ENCODE measurements at regions not wholly inside any gene's neighbourhood (a gene's known extent, or its start where the extent isn't known, plus 50 kb on each side); places are given as distances from the start of the nearest gene placed in this dataset.

- DNase-seq = no peak
- Histone ChIP-seq H3K9me3 (ENCODE audit: low read length) (peaks cover 38% of the 10 kb centered on the region), H3K4me1 (ENCODE audit: insufficient read depth, low read length) (no peaks in the 10 kb centered on the region), H3K79me2 (ENCODE audit: low read length) (no peaks in the 10 kb centered on the region), H3K9ac (ENCODE audit: low read length) (no peak overlapping the region), H3K27ac (ENCODE audit: low read length) (no peak overlapping the region), H4K20me1 (ENCODE audit: low read length) (no peaks in the 10 kb centered on the region), H3F3A (ENCODE audit: low read length, unreplicated experiment) (no peaks in the 10 kb centered on the region), H3K27me3 (ENCODE audit: low read length) (no peaks in the 10 kb centered on the region), H3K36me3 (ENCODE audit: low read depth, low read length) (0 out of 2 replicates have a peak, but pooled peaks cover 3% of the 10 kb centered on the region), H2AFZ (ENCODE audit: low read length) (no peak overlapping the region), H3K9me2 (replicated peaks; ENCODE audit: low read length) (no peaks in the 10 kb centered on the region), H3K4me2 (ENCODE audit: low read length) (no peak overlapping the region), H3K4me3 (ENCODE audit: low read length) (no peak overlapping the region)
- BruUV-seq (replicated peaks) = no TSS peak
- CTCF ChIA-PET = no interaction called here
- ATAC-seq = no peak
- POLR2A ChIA-PET (ENCODE audit: unreplicated experiment) = no interaction called here
- TF ChIP-seq EZH2 (IDR thresholded peaks at IDR 0.05; ENCODE audit: low read length, unreplicated experiment) (no peak), CTCF (conservative IDR thresholded peaks at IDR 0.05; ENCODE audit: low read depth, low read length) (no peak), EZH2phosphoT487 (IDR thresholded peaks at IDR 0.05; ENCODE audit: borderline replicate concordance, low read length) (no peak)
- intact Hi-C loops (cut with micrococcal nuclease) = no loop called here
Observed at GRCh38 chr10:52583336-52583735, 189.2 kb downstream of the MBL2 start.

DNA sequence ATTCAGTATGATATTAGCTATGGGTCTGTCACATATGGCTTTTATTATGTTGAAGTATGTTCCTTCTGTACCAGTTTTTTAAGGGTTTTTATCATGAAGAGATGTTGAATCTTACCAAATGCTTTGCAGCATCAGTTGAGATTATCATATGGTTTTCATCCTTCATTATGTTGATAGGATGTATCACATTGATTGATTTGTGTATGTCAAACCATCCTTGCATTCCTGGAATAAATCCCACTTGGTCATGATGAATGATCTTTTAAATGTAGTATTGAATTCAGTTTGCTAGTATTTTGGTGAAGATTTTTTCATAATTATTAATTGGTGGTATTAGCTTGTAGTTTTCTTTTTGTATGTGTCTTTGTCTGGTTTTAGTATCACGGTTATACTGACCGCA, 185.9 kb downstream of the MBL2 start:
- Histone ChIP-seq H3K9me2 (replicated peaks; ENCODE audit: low read length) (no peaks in the 10 kb centered on the region), H3K4me3 (ENCODE audit: low read length) (no peak overlapping the region), H3K4me1 (ENCODE audit: insufficient read depth, low read length) (no peaks in the 10 kb centered on the region), H3K9ac (ENCODE audit: low read length) (no peak overlapping the region), H3K9me3 (ENCODE audit: low read length) (peaks cover 32% of the 10 kb centered on the region), H2AFZ (ENCODE audit: low read length) (no peak overlapping the region), H3F3A (ENCODE audit: low read length, unreplicated experiment) (no peaks in the 10 kb centered on the region), H3K79me2 (ENCODE audit: low read length) (no peaks in the 10 kb centered on the region), H3K4me2 (ENCODE audit: low read length) (no peak overlapping the region), H4K20me1 (ENCODE audit: low read length) (no peaks in the 10 kb centered on the region), H3K36me3 (ENCODE audit: low read depth, low read length) (0 out of 2 replicates have a peak, but pooled peaks cover 3% of the 10 kb centered on the region), H3K27ac (ENCODE audit: low read length) (no peak overlapping the region), H3K27me3 (ENCODE audit: low read length) (no peaks in the 10 kb centered on the region)
- TF ChIP-seq EZH2phosphoT487 (IDR thresholded peaks at IDR 0.05; ENCODE audit: borderline replicate concordance, low read length) (no peak), CTCF (conservative IDR thresholded peaks at IDR 0.05; ENCODE audit: low read depth, low read length) (0 out of 2 replicates have a peak, but pooled peaks have one; percentile 7), EZH2 (IDR thresholded peaks at IDR 0.05; ENCODE audit: low read length, unreplicated experiment) (no peak)
- ATAC-seq = no peak
- ChIA-PET CTCF (no interaction called here), POLR2A (ENCODE audit: unreplicated experiment) (no interaction called here)
- intact Hi-C loops (cut with micrococcal nuclease) = no loop called here
- no peak for DNase-seq
- no TSS peak for BruUV-seq (replicated peaks)

DNA sequence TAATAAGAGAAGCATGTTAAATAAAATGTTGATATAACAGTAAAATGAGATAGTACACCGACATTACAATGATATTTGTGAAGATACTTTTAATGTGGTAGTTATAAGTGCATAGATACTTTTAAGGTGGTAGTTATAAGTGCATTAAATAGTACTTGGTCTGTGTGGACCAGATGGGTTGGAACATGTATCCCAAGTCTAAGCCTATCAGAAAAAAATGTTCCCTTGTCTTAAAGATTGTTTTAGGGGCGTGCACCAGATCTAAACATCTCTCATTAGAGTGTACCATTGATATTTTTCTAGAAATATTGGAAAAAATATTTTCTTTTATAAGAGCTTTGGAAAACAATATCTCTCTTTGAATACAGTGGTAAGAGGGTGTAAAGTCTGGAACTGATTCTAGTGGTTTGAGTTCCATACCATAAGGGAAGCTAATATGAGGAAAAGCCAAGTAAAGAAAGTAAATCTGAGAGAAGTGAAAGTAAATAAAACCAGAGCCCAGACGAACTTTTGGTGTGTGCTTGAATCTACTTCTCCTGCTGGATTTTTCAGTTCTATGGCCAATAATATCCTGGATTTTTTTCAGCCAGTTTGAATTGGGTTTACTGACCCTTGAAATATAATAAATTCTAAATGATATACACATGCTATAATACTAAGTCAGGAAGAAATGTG, 175.3 kb downstream of the MBL2 start:
- ATAC-seq (peak; percentile 42), DNase-seq (peak; percentile 52)
- Histone ChIP-seq H3K4me1 (ENCODE audit: insufficient read depth, low read length) (peaks cover 24% of the 10 kb centered on the region), H3K9me3 (ENCODE audit: low read length) (no peaks in the 10 kb centered on the region), H3K27ac (ENCODE audit: low read length) (no peak overlapping the region), H3K79me2 (ENCODE audit: low read length) (no peaks in the 10 kb centered on the region), H3K27me3 (ENCODE audit: low read length) (no peaks in the 10 kb centered on the region), H3K36me3 (ENCODE audit: low read depth, low read length) (no peaks in the 10 kb centered on the region), H4K20me1 (ENCODE audit: low read length) (no peaks in the 10 kb centered on the region), H2AFZ (ENCODE audit: low read length) (peak overlapping the region; percentile 79), H3F3A (ENCODE audit: low read length, unreplicated experiment) (peaks cover 4% of the 10 kb centered on the region), H3K9ac (ENCODE audit: low read length) (peak overlapping the region; percentile 40), H3K9me2 (replicated peaks; ENCODE audit: low read length) (no peaks in the 10 kb centered on the region), H3K4me3 (ENCODE audit: low read length) (peak overlapping the region; percentile 61), H3K4me2 (ENCODE audit: low read length) (peak overlapping the region; percentile 79)
- ChIA-PET POLR2A (ENCODE audit: unreplicated experiment) (no interaction called here), CTCF (interaction anchor here (0.6 kb wide), 1 partner anchor 46 kb away, joined by 8 read pairs; no protein-coding TSS in a partner anchor)
- no TSS peak for BruUV-seq (replicated peaks)
- TF ChIP-seq EZH2phosphoT487 (IDR thresholded peaks at IDR 0.05; ENCODE audit: borderline replicate concordance, low read length) (no peak), EZH2 (IDR thresholded peaks at IDR 0.05; ENCODE audit: low read length, unreplicated experiment) (no peak), CTCF (conservative IDR thresholded peaks at IDR 0.05; ENCODE audit: low read depth, low read length) (no peak)
- intact Hi-C loops (cut with micrococcal nuclease) = loop anchor here (1.0 kb wide), 2 partner anchors 20 to 35 kb away; no protein-coding TSS in a partner anchor
